HEK293T (cell line): ENCODE measurements at regions not wholly inside any gene's neighbourhood (a gene's known extent, or its start where the extent isn't known, plus 50 kb on each side); places are given as distances from the start of the nearest gene placed in this dataset.

Source experiments
- BHLHE40 ChIP-seq: fragments of 450-650 bp; IDR thresholded peaks from 2 replicates; pipeline ENCODE4 v1.6.1; 2016; ENCODE audit warnings: mild to moderate bottlenecking, moderate library complexity, borderline replicate concordance
- CTBP1 ChIP-seq: fragments of 450-650 bp; IDR thresholded peaks from 2 replicates; pipeline ENCODE4 v1.6.1; 2016; ENCODE audit warnings: borderline replicate concordance
- FOXA1 ChIP-seq: fragments of 450-650 bp; IDR thresholded peaks from 2 replicates; pipeline ENCODE4 v1.6.1; 2016; ENCODE audit warnings: mild to moderate bottlenecking
- FOXK2 ChIP-seq: fragments of 450-650 bp; IDR thresholded peaks from 2 replicates; pipeline ENCODE4 v1.6.1; 2016; ENCODE audit warnings: mild to moderate bottlenecking
- FOXM1 ChIP-seq: fragments of 450-650 bp; IDR thresholded peaks from 2 replicates; pipeline ENCODE4 v1.6.1; 2017; ENCODE audit warnings: mild to moderate bottlenecking, borderline replicate concordance
- HDGF ChIP-seq: fragments of 450-650 bp; IDR thresholded peaks from 2 replicates; pipeline ENCODE4 v1.6.1; 2017; ENCODE audit warnings: antibody characterized with exemption, borderline replicate concordance
- NFRKB ChIP-seq: fragments of 450-650 bp; IDR thresholded peaks from 2 replicates; pipeline ENCODE4 v1.6.1; 2016; ENCODE audit warnings: mild to moderate bottlenecking, moderate library complexity
- PKNOX1 ChIP-seq: fragments of 450-650 bp; IDR thresholded peaks from 2 replicates; pipeline ENCODE4 v1.6.1; 2016
- SP1 ChIP-seq: fragments of 450-650 bp; IDR thresholded peaks from 2 replicates; pipeline ENCODE4 v1.6.1; 2017
- SUZ12 ChIP-seq: fragments of 450-650 bp; IDR thresholded peaks from 2 replicates; pipeline ENCODE4 v1.6.1; 2016; ENCODE audit warnings: mild to moderate bottlenecking
- TARDBP ChIP-seq: fragments of 450-650 bp; IDR thresholded peaks from 2 replicates; pipeline ENCODE4 v1.6.1; 2016
- ZNF384 ChIP-seq: fragments of 450-650 bp; IDR thresholded peaks from 2 replicates; pipeline ENCODE4 v1.6.1; 2016

- TF ChIP-seq SUZ12 (no peak), FOXK2 (no peak), CTBP1 (no peak), NFRKB (no peak), HDGF (no peak), PKNOX1 (no peak), FOXM1 (no peak), FOXA1 (no peak), BHLHE40 (no peak), TARDBP (no peak), SP1 (no peak), ZNF384 (no peak)
Observed at GRCh38 chr6:91982559-91982958, 1395.7 kb upstream of the MAP3K7 start.
